ENCODE measurements at regions not wholly inside any gene's neighbourhood (a gene's known extent, or its start where the extent isn't known, plus 50 kb on each side); places are given as distances from the start of the nearest gene placed in this dataset.

DNA sequence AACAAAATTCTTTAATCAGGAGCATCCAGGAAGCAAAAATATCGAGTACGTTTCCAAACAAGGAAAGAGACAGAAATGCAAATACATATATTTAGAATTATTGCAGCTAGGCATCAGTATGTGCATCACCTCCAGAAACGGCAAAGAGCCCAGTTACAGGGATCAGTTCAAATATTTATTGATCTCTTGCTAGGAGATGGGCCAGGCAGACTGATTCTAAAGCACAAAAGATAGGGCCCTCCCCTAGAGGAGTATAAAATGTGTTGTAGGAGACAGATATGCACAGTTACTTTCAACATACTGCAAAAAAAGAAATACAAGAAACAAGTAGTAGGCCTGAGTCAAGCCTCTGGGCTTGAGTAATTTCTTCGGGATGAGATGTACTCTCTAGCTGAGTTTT is 80.7 kb upstream of the NHSL1 start:
- TF ChIP-seq GABPA (IDR thresholded peaks at IDR 0.05 in 1 of 2, conservative IDR thresholded peaks at IDR 0.05 in 1 of 2) (no peak), NR2F2 (IDR thresholded peaks at IDR 0.05) (no peak), RAD21 (IDR thresholded peaks at IDR 0.05) (no peak), TAF1 (conservative IDR thresholded peaks at IDR 0.05) (no peak), HNF4A (conservative IDR thresholded peaks at IDR 0.05) (no peak), JUND (IDR thresholded peaks at IDR 0.05) (no peak), HNF4G (IDR thresholded peaks at IDR 0.05) (no peak), SP1 (IDR thresholded peaks at IDR 0.05) (no peak), EGR1 (IDR thresholded peaks at IDR 0.05; ENCODE audit: low read depth in 2 of 2) (no peak)
- TF ChIP-seq, protein P1, sequence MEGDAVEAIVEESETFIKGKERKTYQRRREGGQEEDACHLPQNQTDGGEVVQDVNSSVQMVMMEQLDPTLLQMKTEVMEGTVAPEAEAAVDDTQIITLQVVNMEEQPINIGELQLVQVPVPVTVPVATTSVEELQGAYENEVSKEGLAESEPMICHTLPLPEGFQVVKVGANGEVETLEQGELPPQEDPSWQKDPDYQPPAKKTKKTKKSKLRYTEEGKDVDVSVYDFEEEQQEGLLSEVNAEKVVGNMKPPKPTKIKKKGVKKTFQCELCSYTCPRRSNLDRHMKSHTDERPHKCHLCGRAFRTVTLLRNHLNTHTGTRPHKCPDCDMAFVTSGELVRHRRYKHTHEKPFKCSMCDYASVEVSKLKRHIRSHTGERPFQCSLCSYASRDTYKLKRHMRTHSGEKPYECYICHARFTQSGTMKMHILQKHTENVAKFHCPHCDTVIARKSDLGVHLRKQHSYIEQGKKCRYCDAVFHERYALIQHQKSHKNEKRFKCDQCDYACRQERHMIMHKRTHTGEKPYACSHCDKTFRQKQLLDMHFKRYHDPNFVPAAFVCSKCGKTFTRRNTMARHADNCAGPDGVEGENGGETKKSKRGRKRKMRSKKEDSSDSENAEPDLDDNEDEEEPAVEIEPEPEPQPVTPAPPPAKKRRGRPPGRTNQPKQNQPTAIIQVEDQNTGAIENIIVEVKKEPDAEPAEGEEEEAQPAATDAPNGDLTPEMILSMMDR (IDR thresholded peaks at IDR 0.05; ENCODE audit: low read depth, low read length, missing input control) = no peak
- TF ChIP-seq, protein P2, sequence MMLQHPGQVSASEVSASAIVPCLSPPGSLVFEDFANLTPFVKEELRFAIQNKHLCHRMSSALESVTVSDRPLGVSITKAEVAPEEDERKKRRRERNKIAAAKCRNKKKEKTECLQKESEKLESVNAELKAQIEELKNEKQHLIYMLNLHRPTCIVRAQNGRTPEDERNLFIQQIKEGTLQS (IDR thresholded peaks at IDR 0.05) = no peak
- no peak overlapping the region for H3K4me3 ChIP-seq (ENCODE audit: low read depth in 1 of 3, low read length in 3 of 3)
- no peak overlapping the region for H3K27ac ChIP-seq (ENCODE audit: low read depth in 1 of 2, low read length in 2 of 2)
- 73% methylated on average over 4 of the region's 4 CpGs for WGBS
- H3K36me3 ChIP-seq (ENCODE audit: control insufficient read depth in 4 of 4, insufficient read depth in 3 of 4, low read depth in 1 of 4, low read length in 3 of 4) = no peaks in the 10 kb centered on the region
- no peaks in the 10 kb centered on the region for H3K27me3 ChIP-seq (ENCODE audit: control insufficient read depth in 4 of 4, insufficient read depth in 4 of 4, low read length in 3 of 4)
- no peaks in the 10 kb centered on the region for H3K9me3 ChIP-seq (ENCODE audit: control insufficient read depth in 4 of 4, low read length in 3 of 4)
- H3K4me1 ChIP-seq (ENCODE audit: control insufficient read depth in 4 of 4, insufficient read depth in 4 of 4, low read length in 3 of 4) = peaks cover 4 to 20% (median 15%) of the 10 kb centered on the region in 4 donors
- no peak overlapping the region for H3K9ac ChIP-seq (ENCODE audit: low read depth in 1 of 2, low read length in 2 of 2)
- DNase-seq (ENCODE audit: low spot score) = no peak

DNA sequence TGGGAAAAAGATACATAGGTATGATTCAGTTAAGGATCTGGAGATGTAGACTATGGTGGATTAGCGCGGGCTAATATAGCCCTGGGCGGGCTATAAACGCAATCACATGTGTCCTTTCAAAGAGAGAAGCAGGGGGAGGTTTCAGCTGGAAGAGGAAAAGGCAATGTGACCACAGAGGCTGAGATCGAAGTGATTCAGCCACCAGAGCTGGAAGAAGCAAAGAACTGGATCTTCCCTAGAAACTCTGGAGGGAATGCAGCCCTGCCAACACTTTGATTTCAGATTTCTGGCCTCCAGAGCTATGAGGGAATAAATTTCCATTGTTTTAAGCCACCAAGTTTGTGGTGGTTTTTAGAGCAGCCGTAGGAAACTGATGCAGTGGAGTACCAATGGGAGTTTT is 81.5 kb upstream of the NHSL1 start:
- no peaks in the 10 kb centered on the region for H3K36me3 ChIP-seq (ENCODE audit: control insufficient read depth in 4 of 4, insufficient read depth in 3 of 4, low read depth in 1 of 4, low read length in 3 of 4)
- H3K9ac ChIP-seq (ENCODE audit: low read depth in 1 of 2, low read length in 2 of 2) = no peak overlapping the region
- no peak for DNase-seq (ENCODE audit: low spot score)
- peaks cover 4 to 20% (median 15%) of the 10 kb centered on the region in 4 donors for H3K4me1 ChIP-seq (ENCODE audit: control insufficient read depth in 4 of 4, insufficient read depth in 4 of 4, low read length in 3 of 4)
- TF ChIP-seq NR2F2 (IDR thresholded peaks at IDR 0.05) = no peak
- TF ChIP-seq, protein P3, sequence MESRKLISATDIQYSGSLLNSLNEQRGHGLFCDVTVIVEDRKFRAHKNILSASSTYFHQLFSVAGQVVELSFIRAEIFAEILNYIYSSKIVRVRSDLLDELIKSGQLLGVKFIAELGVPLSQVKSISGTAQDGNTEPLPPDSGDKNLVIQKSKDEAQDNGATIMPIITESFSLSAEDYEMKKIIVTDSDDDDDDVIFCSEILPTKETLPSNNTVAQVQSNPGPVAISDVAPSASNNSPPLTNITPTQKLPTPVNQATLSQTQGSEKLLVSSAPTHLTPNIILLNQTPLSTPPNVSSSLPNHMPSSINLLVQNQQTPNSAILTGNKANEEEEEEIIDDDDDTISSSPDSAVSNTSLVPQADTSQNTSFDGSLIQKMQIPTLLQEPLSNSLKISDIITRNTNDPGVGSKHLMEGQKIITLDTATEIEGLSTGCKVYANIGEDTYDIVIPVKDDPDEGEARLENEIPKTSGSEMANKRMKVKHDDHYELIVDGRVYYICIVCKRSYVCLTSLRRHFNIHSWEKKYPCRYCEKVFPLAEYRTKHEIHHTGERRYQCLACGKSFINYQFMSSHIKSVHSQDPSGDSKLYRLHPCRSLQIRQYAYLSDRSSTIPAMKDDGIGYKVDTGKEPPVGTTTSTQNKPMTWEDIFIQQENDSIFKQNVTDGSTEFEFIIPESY (IDR thresholded peaks at IDR 0.05) = no peak
- TF ChIP-seq HNF4G (IDR thresholded peaks at IDR 0.05) = no peak
- TF ChIP-seq, protein P2 (IDR thresholded peaks at IDR 0.05) = no peak
- TF ChIP-seq SP1 (IDR thresholded peaks at IDR 0.05) = no peak
- TF ChIP-seq, protein P4, sequence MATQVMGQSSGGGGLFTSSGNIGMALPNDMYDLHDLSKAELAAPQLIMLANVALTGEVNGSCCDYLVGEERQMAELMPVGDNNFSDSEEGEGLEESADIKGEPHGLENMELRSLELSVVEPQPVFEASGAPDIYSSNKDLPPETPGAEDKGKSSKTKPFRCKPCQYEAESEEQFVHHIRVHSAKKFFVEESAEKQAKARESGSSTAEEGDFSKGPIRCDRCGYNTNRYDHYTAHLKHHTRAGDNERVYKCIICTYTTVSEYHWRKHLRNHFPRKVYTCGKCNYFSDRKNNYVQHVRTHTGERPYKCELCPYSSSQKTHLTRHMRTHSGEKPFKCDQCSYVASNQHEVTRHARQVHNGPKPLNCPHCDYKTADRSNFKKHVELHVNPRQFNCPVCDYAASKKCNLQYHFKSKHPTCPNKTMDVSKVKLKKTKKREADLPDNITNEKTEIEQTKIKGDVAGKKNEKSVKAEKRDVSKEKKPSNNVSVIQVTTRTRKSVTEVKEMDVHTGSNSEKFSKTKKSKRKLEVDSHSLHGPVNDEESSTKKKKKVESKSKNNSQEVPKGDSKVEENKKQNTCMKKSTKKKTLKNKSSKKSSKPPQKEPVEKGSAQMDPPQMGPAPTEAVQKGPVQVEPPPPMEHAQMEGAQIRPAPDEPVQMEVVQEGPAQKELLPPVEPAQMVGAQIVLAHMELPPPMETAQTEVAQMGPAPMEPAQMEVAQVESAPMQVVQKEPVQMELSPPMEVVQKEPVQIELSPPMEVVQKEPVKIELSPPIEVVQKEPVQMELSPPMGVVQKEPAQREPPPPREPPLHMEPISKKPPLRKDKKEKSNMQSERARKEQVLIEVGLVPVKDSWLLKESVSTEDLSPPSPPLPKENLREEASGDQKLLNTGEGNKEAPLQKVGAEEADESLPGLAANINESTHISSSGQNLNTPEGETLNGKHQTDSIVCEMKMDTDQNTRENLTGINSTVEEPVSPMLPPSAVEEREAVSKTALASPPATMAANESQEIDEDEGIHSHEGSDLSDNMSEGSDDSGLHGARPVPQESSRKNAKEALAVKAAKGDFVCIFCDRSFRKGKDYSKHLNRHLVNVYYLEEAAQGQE (IDR thresholded peaks at IDR 0.05) = no peak
- no peak for TF ChIP-seq JUND (IDR thresholded peaks at IDR 0.05)
- no peak for TF ChIP-seq FOXA2 (IDR thresholded peaks at IDR 0.05)
- no peak for TF ChIP-seq GABPA (IDR thresholded peaks at IDR 0.05 in 1 of 2, conservative IDR thresholded peaks at IDR 0.05 in 1 of 2)
- TF ChIP-seq, protein P1 (IDR thresholded peaks at IDR 0.05; ENCODE audit: low read depth, low read length, missing input control) = no peak
- TF ChIP-seq FOXA1 (IDR thresholded peaks at IDR 0.05) = no peak
- TF ChIP-seq TAF1 (conservative IDR thresholded peaks at IDR 0.05) = no peak
- no peak for TF ChIP-seq RXRA (IDR thresholded peaks at IDR 0.05)
- TF ChIP-seq, protein P5, sequence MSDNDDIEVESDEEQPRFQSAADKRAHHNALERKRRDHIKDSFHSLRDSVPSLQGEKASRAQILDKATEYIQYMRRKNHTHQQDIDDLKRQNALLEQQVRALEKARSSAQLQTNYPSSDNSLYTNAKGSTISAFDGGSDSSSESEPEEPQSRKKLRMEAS (IDR thresholded peaks at IDR 0.05) = no peak
- no peak for TF ChIP-seq EGR1 (IDR thresholded peaks at IDR 0.05; ENCODE audit: low read depth in 2 of 2)
- TF ChIP-seq YY1 (IDR thresholded peaks at IDR 0.05) = no peak
- TF ChIP-seq HNF4A (conservative IDR thresholded peaks at IDR 0.05) = no peak
- no peak for TF ChIP-seq RAD21 (IDR thresholded peaks at IDR 0.05)
- no peaks in the 10 kb centered on the region for H3K27me3 ChIP-seq (ENCODE audit: control insufficient read depth in 4 of 4, insufficient read depth in 4 of 4, low read length in 3 of 4)
- WGBS = 94% methylated on average over 6 of the region's 6 CpGs
- H3K27ac ChIP-seq (ENCODE audit: low read depth in 1 of 2, low read length in 2 of 2) = no peak overlapping the region
- no peaks in the 10 kb centered on the region for H3K9me3 ChIP-seq (ENCODE audit: control insufficient read depth in 4 of 4, low read length in 3 of 4)
- H3K4me3 ChIP-seq (ENCODE audit: low read depth in 1 of 3, low read length in 3 of 3) = no peak overlapping the region
